ENCODE measurements at regions not wholly inside any gene's neighbourhood (a gene's known extent, or its start where the extent isn't known, plus 50 kb on each side); places are given as distances from the start of the nearest gene placed in this dataset.

DNA sequence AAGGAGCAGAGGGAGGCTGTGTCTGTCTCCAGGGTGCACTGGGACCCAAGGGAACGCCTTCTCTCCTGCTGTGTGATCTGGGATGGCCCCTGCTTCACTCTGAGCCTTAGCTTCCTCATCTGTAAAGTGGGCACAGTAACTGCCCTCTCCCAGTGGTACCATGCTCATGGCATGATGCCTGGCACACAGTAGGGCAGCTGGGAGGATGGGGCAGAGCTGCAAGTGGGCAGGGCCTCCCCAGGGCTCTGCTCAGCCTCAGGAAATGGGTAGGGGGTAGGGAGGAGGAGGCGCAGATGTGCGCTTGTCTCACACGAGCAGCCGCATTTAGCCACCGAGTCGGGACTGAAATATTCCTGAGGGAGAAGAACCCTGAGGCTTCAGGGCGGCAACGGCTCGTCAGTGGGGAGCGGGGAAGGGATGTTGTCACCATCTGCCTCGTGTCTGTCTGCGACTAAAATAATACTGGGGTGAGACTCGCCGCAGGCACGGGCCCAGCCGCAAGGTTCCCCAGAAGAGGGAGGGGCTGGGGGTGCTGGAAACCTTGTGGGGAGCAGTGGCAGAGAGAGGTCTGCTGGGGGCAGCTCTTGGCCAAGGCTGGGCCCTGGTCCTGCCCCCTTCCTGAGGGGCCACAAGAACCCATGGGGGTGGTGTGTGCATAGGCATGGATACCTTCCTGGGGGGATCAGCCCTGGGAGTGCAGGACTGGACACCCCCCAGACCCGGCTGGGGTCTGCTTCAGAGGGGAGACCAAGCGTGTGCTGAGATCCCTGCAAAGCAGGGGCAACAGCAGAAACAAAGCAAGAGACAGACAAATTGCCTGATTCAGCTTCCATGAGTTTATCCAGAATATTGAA lies 55.2 kb upstream of the PSD2 start:
- no peak overlapping the region for H3K4me3 ChIP-seq (ENCODE audit: low read depth, low read length)
- no peak for TF ChIP-seq MYC (IDR thresholded peaks at IDR 0.05; ENCODE audit: low read depth, low read length)
- TF ChIP-seq, protein P1, sequence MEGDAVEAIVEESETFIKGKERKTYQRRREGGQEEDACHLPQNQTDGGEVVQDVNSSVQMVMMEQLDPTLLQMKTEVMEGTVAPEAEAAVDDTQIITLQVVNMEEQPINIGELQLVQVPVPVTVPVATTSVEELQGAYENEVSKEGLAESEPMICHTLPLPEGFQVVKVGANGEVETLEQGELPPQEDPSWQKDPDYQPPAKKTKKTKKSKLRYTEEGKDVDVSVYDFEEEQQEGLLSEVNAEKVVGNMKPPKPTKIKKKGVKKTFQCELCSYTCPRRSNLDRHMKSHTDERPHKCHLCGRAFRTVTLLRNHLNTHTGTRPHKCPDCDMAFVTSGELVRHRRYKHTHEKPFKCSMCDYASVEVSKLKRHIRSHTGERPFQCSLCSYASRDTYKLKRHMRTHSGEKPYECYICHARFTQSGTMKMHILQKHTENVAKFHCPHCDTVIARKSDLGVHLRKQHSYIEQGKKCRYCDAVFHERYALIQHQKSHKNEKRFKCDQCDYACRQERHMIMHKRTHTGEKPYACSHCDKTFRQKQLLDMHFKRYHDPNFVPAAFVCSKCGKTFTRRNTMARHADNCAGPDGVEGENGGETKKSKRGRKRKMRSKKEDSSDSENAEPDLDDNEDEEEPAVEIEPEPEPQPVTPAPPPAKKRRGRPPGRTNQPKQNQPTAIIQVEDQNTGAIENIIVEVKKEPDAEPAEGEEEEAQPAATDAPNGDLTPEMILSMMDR (IDR thresholded peaks at IDR 0.05; ENCODE audit: low read depth, low read length): no peak
- no peak for TF ChIP-seq MAX (IDR thresholded peaks at IDR 0.05; ENCODE audit: low read depth, low read length)
- no peak for TF ChIP-seq POLR2A (IDR thresholded peaks at IDR 0.05; ENCODE audit: extremely low read depth, insufficient read length)
- peak; percentile 58 for DNase-seq (ENCODE audit: low read depth)

DNA sequence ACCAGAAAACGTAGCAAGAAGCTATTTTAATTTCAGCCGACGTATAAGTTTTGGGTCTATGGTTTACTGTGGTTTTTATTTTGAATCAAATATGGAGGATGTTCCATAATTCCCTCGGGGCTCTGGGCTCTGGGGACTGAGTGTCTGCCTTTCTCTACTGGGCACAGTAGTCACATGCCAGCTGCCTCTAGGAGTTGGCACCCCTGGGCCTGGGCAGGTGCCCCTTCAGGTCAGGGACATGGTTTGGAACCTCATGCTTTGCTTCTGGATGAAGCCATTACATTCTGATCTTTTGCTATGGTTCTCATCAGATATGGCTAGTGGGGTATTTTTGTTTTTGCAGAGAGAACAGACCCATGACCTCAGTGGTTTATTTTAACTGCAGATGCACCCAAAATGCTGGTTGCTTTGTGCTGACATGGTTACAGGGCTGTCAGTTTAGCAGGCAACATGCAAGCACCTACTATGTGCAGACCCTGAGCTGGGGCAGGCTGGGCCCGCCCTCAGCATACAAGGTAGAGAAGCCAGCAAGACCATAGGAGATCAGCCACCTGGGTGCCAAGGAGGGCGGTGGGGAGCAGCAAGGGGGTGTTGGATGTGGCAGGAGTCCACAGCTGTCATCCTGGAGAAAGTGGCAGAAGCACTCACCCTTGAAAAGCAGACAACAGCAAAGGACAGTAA lies 54.5 kb upstream of the PSD2 start:
- DNase-seq (ENCODE audit: low read depth): peak; percentile 31
- TF ChIP-seq POLR2A (IDR thresholded peaks at IDR 0.05; ENCODE audit: extremely low read depth, insufficient read length): no peak
- TF ChIP-seq, protein P1 (IDR thresholded peaks at IDR 0.05; ENCODE audit: low read depth, low read length): no peak
- no peak for TF ChIP-seq MYC (IDR thresholded peaks at IDR 0.05; ENCODE audit: low read depth, low read length)
- no peak for TF ChIP-seq MAX (IDR thresholded peaks at IDR 0.05; ENCODE audit: low read depth, low read length)
- H3K4me3 ChIP-seq (ENCODE audit: low read depth, low read length): no peak overlapping the region

GRCh38 chr5:139741823-139742172 lies 53.8 kb upstream of the PSD2 start:
- H3K4me3 ChIP-seq (ENCODE audit: low read depth, low read length): no peak overlapping the region
- TF ChIP-seq POLR2A (IDR thresholded peaks at IDR 0.05; ENCODE audit: extremely low read depth, insufficient read length): no peak
- TF ChIP-seq MYC (IDR thresholded peaks at IDR 0.05; ENCODE audit: low read depth, low read length): no peak
- no peak for DNase-seq (ENCODE audit: low read depth)

DNA sequence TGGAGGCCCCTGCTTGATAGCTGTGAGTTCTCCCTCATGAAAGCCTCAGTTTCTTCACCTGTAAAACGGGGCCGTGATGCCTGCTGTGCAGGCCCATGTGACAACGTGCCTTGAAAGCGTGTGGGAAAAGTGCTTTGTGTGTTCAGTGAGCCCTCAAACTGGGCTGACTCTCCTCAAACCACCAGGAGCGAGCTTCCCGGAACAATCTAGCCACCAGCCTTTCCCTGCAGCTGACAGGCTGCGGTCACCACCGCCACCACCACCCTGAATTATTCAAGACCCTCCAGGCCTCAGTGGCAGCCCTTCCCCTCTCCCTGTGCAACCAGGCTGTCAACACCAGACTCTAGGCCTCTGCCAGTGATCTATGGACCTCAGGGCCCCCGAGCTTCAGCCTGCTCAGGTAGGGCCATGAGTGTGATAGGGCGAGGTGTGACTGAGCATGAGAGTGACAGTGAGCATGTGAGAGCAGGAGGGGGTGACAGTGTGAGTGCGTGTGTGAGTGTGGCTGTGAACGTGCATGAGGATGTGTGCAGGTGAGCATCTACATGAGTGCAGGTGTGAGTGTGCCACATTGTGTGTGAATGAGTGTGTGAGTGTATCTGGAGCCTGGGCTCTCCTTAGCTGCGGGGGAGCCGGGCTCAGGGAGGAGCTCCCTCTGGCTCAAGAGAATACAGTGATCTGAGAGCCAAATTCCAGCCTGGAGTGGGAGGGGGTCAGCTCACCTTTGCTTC lies 53.3 kb upstream of the PSD2 start:
- no peak for DNase-seq (ENCODE audit: low read depth)
- no peak overlapping the region for H3K4me3 ChIP-seq (ENCODE audit: low read depth, low read length)

GRCh38 chr5:139743001-139743771 lies 52.4 kb upstream of the PSD2 start:
- no peak for DNase-seq (ENCODE audit: low read depth)
- no peak overlapping the region for H3K4me3 ChIP-seq (ENCODE audit: low read depth, low read length)
- TF ChIP-seq, protein P1 (IDR thresholded peaks at IDR 0.05; ENCODE audit: low read depth, low read length): no peak
- TF ChIP-seq MYC (IDR thresholded peaks at IDR 0.05; ENCODE audit: low read depth, low read length): no peak
- TF ChIP-seq POLR2A (IDR thresholded peaks at IDR 0.05; ENCODE audit: extremely low read depth, insufficient read length): no peak
- TF ChIP-seq MAX (IDR thresholded peaks at IDR 0.05; ENCODE audit: low read depth, low read length): no peak

More for the DNA sequence above, 53.3 kb upstream of the PSD2 start:
- TF ChIP-seq MAX (IDR thresholded peaks at IDR 0.05; ENCODE audit: low read depth, low read length): no peak
- no peak for TF ChIP-seq MYC (IDR thresholded peaks at IDR 0.05; ENCODE audit: low read depth, low read length)
- TF ChIP-seq, protein P1 (IDR thresholded peaks at IDR 0.05; ENCODE audit: low read depth, low read length): no peak
- no peak for TF ChIP-seq POLR2A (IDR thresholded peaks at IDR 0.05; ENCODE audit: extremely low read depth, insufficient read length)

Data from NB4 (cell line).